RWPE1 (cell line): ENCODE measurements at regions not wholly inside any gene's neighbourhood (a gene's known extent, or its start where the extent isn't known, plus 50 kb on each side); places are given as distances from the start of the nearest gene placed in this dataset.

Experiments
- CTCF ChIA-PET: fragments of 350-600 bp; sonication (Branson Sonifier 250); formaldehyde crosslinking; extraction: SDS; loops from one replicate; lab custom pipeline; 2021; lab: Yijun Ruan, JAX
- POLR2A ChIA-PET: fragments of 400-600 bp; formaldehyde crosslinking; extraction: SDS; loops from one replicate; lab custom pipeline; 2020; ENCODE audit warnings: antibody characterized with exemption; ENCODE audit not compliant: low non-redundant PET; lab: Yijun Ruan, JAX
- DNase-seq: peaks from one replicate; pipeline ENCODE4 v3.0.0; 2012; ENCODE audit warnings: low spot score
- H3K27ac ChIP-seq: fragments of 450-650 bp; 2 replicates; pipeline ENCODE4 v1.5.1; 2017
- TF ChIP-seq, protein P1 (sequence below): fragments of 450-650 bp; conservative IDR thresholded peaks from 2 replicates; pipeline ENCODE4 v1.5.1; 2017; ENCODE audit warnings: low read depth, mild to moderate bottlenecking

DNA sequence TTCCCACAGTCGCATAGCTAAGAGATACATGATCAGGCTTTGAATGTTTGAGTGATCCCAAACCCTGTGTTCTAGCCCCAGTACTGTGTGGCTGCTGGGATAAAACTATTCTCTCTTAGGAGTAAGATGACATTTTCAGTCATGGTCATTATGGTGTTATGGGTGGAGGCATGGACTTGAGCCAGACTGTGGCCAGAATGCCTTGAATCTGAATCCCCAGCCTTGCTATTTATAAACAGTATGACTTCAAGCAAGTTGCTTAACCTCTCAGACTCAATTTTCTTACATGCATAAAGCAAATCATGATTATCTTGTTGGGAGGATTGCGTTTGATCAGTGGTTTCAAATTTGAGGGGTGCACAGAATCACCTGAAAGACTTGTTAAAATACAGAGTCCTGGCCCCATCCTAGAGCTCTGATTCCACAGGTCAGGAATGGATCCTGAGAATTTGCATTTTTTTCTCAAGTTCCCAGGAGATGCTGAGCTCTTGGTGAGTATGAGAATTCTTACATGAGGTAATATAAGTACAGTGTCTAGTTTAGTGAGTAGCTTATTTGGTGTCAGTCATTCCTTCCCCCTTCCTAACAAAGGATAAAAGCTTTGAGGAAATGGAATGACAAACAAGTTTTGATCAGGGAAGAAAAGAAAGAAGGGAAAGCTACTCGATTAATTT is 571.7 kb downstream of the METTL15 start:
- TF ChIP-seq, protein P1, sequence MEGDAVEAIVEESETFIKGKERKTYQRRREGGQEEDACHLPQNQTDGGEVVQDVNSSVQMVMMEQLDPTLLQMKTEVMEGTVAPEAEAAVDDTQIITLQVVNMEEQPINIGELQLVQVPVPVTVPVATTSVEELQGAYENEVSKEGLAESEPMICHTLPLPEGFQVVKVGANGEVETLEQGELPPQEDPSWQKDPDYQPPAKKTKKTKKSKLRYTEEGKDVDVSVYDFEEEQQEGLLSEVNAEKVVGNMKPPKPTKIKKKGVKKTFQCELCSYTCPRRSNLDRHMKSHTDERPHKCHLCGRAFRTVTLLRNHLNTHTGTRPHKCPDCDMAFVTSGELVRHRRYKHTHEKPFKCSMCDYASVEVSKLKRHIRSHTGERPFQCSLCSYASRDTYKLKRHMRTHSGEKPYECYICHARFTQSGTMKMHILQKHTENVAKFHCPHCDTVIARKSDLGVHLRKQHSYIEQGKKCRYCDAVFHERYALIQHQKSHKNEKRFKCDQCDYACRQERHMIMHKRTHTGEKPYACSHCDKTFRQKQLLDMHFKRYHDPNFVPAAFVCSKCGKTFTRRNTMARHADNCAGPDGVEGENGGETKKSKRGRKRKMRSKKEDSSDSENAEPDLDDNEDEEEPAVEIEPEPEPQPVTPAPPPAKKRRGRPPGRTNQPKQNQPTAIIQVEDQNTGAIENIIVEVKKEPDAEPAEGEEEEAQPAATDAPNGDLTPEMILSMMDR, result no peak
- no peak for DNase-seq
- H3K27ac ChIP-seq, result no peak overlapping the region
- ChIA-PET POLR2A (no interaction called here), CTCF (interaction anchor here (1.2 kb wide), 1 partner anchor 981 kb away, joined by 4 read pairs; no protein-coding TSS in a partner anchor)

DNA sequence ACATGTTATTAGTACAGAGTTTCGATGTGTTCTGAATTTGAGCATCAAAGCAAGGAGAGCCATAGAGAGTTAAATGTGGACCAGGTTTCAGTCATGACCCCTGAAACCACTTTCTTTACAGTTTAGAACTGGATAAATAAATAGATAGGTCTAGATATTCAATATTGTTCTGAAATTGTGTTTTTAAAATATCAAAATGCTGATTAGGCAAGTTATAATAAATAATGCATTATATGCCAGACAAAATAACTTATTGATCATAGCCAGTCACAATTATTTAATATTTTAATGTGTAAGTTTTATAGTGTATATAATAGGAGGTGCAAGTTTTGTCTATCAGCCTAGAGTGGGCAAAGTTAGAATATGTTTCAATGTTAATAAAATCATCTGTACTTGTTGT is 569.5 kb downstream of the METTL15 start:
- ChIA-PET POLR2A (no interaction called here), CTCF (no interaction called here)
- TF ChIP-seq, protein P1, result no peak
- DNase-seq, result no peak
- no peak overlapping the region for H3K27ac ChIP-seq

DNA sequence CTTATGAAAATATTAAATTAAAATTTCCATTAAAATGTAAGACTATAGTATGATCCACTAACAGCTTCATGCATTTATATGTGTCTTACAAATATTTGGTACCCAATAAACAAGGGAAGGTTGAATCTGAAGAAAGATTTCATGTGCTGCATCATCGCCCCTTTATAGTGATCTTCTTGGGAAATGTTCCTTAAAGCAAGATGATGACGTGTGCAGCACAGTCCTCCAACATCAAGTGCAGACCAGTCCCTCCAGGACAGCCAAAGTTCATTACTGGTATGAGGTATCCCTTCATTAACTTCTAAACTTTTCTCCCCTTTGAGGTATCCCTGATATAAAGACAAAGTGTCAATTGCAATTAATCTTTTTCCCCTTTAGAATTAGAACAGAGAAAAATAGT is 567.0 kb downstream of the METTL15 start:
- TF ChIP-seq, protein P1, result no peak
- CTCF ChIA-PET, result no interaction called here
- DNase-seq, result no peak
- no peak overlapping the region for H3K27ac ChIP-seq
- POLR2A ChIA-PET, result no interaction called here

DNA sequence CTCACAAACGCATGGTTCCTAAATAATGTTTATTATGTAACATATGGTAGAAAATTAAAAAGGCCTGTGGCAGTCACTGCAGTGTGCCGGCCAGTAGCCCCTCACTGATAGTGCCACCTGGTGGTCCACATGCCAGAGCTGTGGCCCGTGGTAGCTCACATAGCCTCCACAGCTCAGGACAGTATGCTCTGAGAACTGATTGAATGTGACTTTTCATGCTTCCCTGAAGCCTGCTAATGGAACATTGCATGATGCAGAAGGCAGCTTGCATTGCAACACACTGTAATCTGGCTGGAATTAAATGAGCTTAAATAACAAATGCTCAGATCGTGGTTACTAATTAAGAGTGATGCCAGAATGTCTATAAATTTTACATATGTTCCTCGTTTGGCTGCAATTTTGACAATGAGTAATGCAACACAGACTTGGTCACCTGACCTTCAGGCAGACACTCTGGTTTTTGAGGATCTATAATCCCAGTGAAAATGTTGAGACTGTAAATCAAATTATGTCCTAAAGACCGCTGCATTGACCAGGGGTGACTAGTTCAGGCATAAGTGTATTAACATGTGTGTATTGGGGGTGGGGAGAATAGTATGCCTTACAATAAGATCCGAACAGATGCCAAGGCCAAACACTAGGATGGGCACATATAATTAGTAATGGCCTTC is 566.4 kb downstream of the METTL15 start:
- no peak for DNase-seq
- H3K27ac ChIP-seq, result no peak overlapping the region
- ChIA-PET CTCF (interaction anchor here (0.6 kb wide), 1 partner anchor 17 kb away, joined by 4 read pairs; no protein-coding TSS in a partner anchor), POLR2A (no interaction called here)
- TF ChIP-seq, protein P1, result no peak

DNA sequence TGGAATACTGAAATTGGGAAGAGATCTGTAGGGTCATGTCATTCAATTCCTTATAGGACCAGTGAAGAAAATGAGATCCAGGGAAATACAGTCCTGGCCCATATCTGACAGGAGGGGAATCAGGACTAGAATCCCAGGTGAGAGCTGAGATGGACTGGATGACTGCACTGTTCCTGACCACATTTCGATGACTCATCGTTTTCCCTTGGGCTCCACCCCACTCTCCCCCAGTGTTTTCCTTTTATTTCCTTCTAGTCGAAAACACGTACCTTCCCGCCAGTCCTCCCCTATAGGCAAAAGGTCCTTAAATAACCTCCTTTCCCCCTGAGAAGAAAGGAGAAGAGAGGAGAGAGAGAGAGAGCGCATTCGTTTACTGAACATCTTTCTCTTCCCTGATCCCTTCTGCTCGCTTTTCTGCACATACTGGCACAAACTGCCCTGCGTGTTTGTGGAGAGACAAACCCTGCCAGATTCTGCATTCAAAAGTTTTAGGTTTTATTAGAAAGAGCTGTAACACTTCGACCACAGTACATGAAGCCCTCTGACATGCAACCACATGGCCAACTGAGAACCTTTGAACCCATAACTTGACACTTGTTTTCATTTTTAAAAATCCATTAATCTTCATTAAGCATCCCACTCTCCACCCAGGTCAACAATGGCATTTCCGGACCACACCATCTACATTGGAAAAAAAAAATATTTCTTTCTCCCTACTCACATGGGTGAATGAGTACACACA is 565.7 kb downstream of the METTL15 start:
- POLR2A ChIA-PET, result no interaction called here
- peak; percentile 64 for DNase-seq
- TF ChIP-seq, protein P1, result no peak
- CTCF ChIA-PET, result interaction anchor here (0.6 to 0.9 kb wide), 2 partner anchors 18 to 975 kb away, joined by 4 read pairs; no protein-coding TSS in a partner anchor
- H3K27ac ChIP-seq, result no peak overlapping the region

DNA sequence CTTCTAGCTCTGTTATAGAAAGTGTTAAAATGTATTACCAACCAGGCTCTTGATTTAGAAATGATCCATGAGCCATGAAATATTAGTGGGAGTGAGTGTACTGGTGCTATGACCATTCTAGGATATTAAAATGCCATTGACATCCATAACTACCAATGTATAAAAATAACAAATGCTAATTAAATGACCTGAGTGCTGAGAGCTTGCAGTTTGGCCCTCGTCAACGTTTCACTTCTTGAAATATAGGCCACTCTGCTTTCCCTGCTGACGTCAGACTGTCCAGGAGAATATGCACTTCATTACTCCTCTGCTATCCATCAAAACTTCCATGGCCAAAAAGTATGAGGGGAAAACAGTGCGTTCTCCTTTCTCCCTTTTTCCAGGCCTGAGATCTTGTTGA is 563.1 kb downstream of the METTL15 start:
- no peak for DNase-seq
- CTCF ChIA-PET, result no interaction called here
- POLR2A ChIA-PET, result interaction anchor here (0.6 kb wide), 1 partner anchor 56 kb away, joined by 3 read pairs; no protein-coding TSS in a partner anchor
- TF ChIP-seq, protein P1, result no peak
- no peak overlapping the region for H3K27ac ChIP-seq
